ENCODE measurements at regions not wholly inside any gene's neighbourhood (a gene's known extent, or its start where the extent isn't known, plus 50 kb on each side); places are given as distances from the start of the nearest gene placed in this dataset.
"Not testable (repeated sequence)": the region's sequence is repeated elsewhere in the genome, so short reads cannot be mapped to it uniquely, and the experiment has no call there.

- H3K4me3 ChIP-seq (ENCODE audit: low read depth, low read length), result no peak overlapping the region
- DNase-seq (ENCODE audit: low read depth), result no peak
- no peak for TF ChIP-seq MYC (IDR thresholded peaks at IDR 0.05; ENCODE audit: low read depth, low read length)
- no peak for TF ChIP-seq CTCF (IDR thresholded peaks at IDR 0.05; ENCODE audit: low read depth, low read length)
- TF ChIP-seq POLR2A (IDR thresholded peaks at IDR 0.05; ENCODE audit: extremely low read depth, insufficient read length), result no peak
- TF ChIP-seq MAX (IDR thresholded peaks at IDR 0.05; ENCODE audit: low read depth, low read length), result no peak
Measured at GRCh38 chr3:177385831-177386301, 188.6 kb upstream of the TBL1XR1 start.

GRCh38 chr3:177388209-177388608, 190.9 kb upstream of the TBL1XR1 start:
- H3K4me3 ChIP-seq (ENCODE audit: low read depth, low read length), result no peak overlapping the region
- DNase-seq (ENCODE audit: low read depth), result no peak
- TF ChIP-seq MYC (IDR thresholded peaks at IDR 0.05; ENCODE audit: low read depth, low read length), result no peak
- no peak for TF ChIP-seq CTCF (IDR thresholded peaks at IDR 0.05; ENCODE audit: low read depth, low read length)
- TF ChIP-seq POLR2A (IDR thresholded peaks at IDR 0.05; ENCODE audit: extremely low read depth, insufficient read length), result no peak
- no peak for TF ChIP-seq MAX (IDR thresholded peaks at IDR 0.05; ENCODE audit: low read depth, low read length)

- DNase-seq (ENCODE audit: low read depth); H3K4me3 ChIP-seq (ENCODE audit: low read depth, low read length): not testable (repeated sequence)
Measured at GRCh38 chr3:177394231-177395024, 197.1 kb upstream of the TBL1XR1 start.

- no peak for DNase-seq (ENCODE audit: low read depth)
- H3K4me3 ChIP-seq (ENCODE audit: low read depth, low read length), result no peak overlapping the region
- TF ChIP-seq MAX (IDR thresholded peaks at IDR 0.05; ENCODE audit: low read depth, low read length), result no peak
- no peak for TF ChIP-seq CTCF (IDR thresholded peaks at IDR 0.05; ENCODE audit: low read depth, low read length)
Measured at GRCh38 chr3:177396733-177397132, 199.5 kb upstream of the TBL1XR1 start.

- TF ChIP-seq POLR2A (IDR thresholded peaks at IDR 0.05; ENCODE audit: extremely low read depth, insufficient read length) (no peak), CTCF (IDR thresholded peaks at IDR 0.05; ENCODE audit: low read depth, low read length) (no peak), MYC (IDR thresholded peaks at IDR 0.05; ENCODE audit: low read depth, low read length) (no peak), MAX (IDR thresholded peaks at IDR 0.05; ENCODE audit: low read depth, low read length) (no peak)
- DNase-seq (ENCODE audit: low read depth), result no peak
- H3K4me3 ChIP-seq (ENCODE audit: low read depth, low read length), result no peak overlapping the region
Measured at GRCh38 chr3:177401375-177401774, 204.1 kb upstream of the TBL1XR1 start.

- H3K4me3 ChIP-seq (ENCODE audit: low read depth, low read length), result no peak overlapping the region
- TF ChIP-seq POLR2A (IDR thresholded peaks at IDR 0.05; ENCODE audit: extremely low read depth, insufficient read length), result no peak
- TF ChIP-seq CTCF (IDR thresholded peaks at IDR 0.05; ENCODE audit: low read depth, low read length), result no peak
- TF ChIP-seq MAX (IDR thresholded peaks at IDR 0.05; ENCODE audit: low read depth, low read length), result no peak
- TF ChIP-seq MYC (IDR thresholded peaks at IDR 0.05; ENCODE audit: low read depth, low read length), result no peak
- DNase-seq (ENCODE audit: low read depth), result no peak
Measured at GRCh38 chr3:177402533-177402932, 205.3 kb upstream of the TBL1XR1 start.
